ENCODE measurements at regions not wholly inside any gene's neighbourhood (a gene's known extent, or its start where the extent isn't known, plus 50 kb on each side); places are given as distances from the start of the nearest gene placed in this dataset.

GRCh38 chr12:32053881-32054624 lies 52.6 kb upstream of the BICD1 start:
- H3K4me2 ChIP-seq (ENCODE audit: low read length): no peak overlapping the region
- H3K36me3 ChIP-seq (replicated peaks; ENCODE audit: low read depth, low read length): no peaks in the 10 kb centered on the region
- H4K20me1 ChIP-seq (ENCODE audit: insufficient read depth, low read length): no peaks in the 10 kb centered on the region
- H2AFZ ChIP-seq (ENCODE audit: low read depth, low read length): no peak overlapping the region
- H3K9ac ChIP-seq (ENCODE audit: low read length): no peak overlapping the region
- no peak for TF ChIP-seq EZH2phosphoT487 (IDR thresholded peaks at IDR 0.05; ENCODE audit: low read depth)
- no peak for TF ChIP-seq CTCF (IDR thresholded peaks at IDR 0.05; ENCODE audit: low read depth, low read length)
- no peaks in the 10 kb centered on the region for H3K9me3 ChIP-seq (ENCODE audit: insufficient read depth, low read length)
- no peaks in the 10 kb centered on the region for H3K4me1 ChIP-seq (ENCODE audit: low read length)
- H3K4me3 ChIP-seq (ENCODE audit: low read length): no peak overlapping the region
- no peaks in the 10 kb centered on the region for H3K79me2 ChIP-seq (ENCODE audit: low read length)
- no peak overlapping the region for H3K27ac ChIP-seq (ENCODE audit: low read length)
- H3K27me3 ChIP-seq (ENCODE audit: low read depth, low read length): no peaks in the 10 kb centered on the region

All from OCI-LY3 (cell line).